ENCODE measurements at regions not wholly inside any gene's neighbourhood (a gene's known extent, or its start where the extent isn't known, plus 50 kb on each side); places are given as distances from the start of the nearest gene placed in this dataset.

- intact Hi-C loops (cut with micrococcal nuclease; ENCODE audit: unreplicated experiment) (no loop called here), in situ Hi-C loops (cut with HindIII; ENCODE audit: low pct_unique_long_range_greater_than_20kb, low sequenced_read_pairs) (no loop called here)
- Histone ChIP-seq H3K4me1 (ENCODE audit: control insufficient read depth, insufficient read depth, low read length) (no peaks in the 10 kb centered on the region), H3K9me3 (ENCODE audit: control insufficient read depth, insufficient read depth, low read depth, low read length) (no peaks in the 10 kb centered on the region), H3K27me3 (ENCODE audit: control insufficient read depth, insufficient read depth, low read length) (no peaks in the 10 kb centered on the region), H3K4me3 (ENCODE audit: low read depth in 2 of 2, low read length in 2 of 2) (no peak overlapping the region), H3K27ac (ENCODE audit: low read length) (no peak overlapping the region), H3K36me3 (ENCODE audit: control insufficient read depth, insufficient read depth, low read length) (no peaks in the 10 kb centered on the region)
- BruUV-seq (replicated peaks) = no TSS peak
- no peak for ATAC-seq
- TF ChIP-seq TCF7L2 (IDR thresholded peaks at IDR 0.05; ENCODE audit: low read depth, low read length) (no peak), REST (IDR thresholded peaks at IDR 0.05; ENCODE audit: insufficient read depth in 1 of 2, low read depth in 2 of 2, low read length in 1 of 2) (no peak), POLR2AphosphoS5 (IDR thresholded peaks at IDR 0.05; ENCODE audit: low read depth, low read length) (no peak), CTCF (IDR thresholded peaks at IDR 0.05) (no peak), SIN3A (IDR thresholded peaks at IDR 0.05; ENCODE audit: borderline replicate concordance, insufficient read depth, low read depth, low read length) (no peak)
- CTCF ChIA-PET = no interaction called here
- POLR2A ChIA-PET = no interaction called here
- DNase-seq (ENCODE audit: low read depth, low spot score) = no peak
Measured at GRCh38 chr5:18354828-18355227, 720.6 kb downstream of the TAF11L14 start.

- H3K27me3 ChIP-seq (ENCODE audit: control insufficient read depth, insufficient read depth, low read length) = no peaks in the 10 kb centered on the region
- in situ Hi-C loops (cut with HindIII; ENCODE audit: low pct_unique_long_range_greater_than_20kb, low sequenced_read_pairs) = no loop called here
- BruUV-seq (replicated peaks) = no TSS peak
- no peak overlapping the region for H3K4me3 ChIP-seq (ENCODE audit: low read depth in 2 of 2, low read length in 2 of 2)
- CTCF ChIA-PET = no interaction called here
- no peak overlapping the region for H3K27ac ChIP-seq (ENCODE audit: low read length)
- no peaks in the 10 kb centered on the region for H3K4me1 ChIP-seq (ENCODE audit: control insufficient read depth, insufficient read depth, low read length)
- no peaks in the 10 kb centered on the region for H3K9me3 ChIP-seq (ENCODE audit: control insufficient read depth, insufficient read depth, low read depth, low read length)
- H3K36me3 ChIP-seq (ENCODE audit: control insufficient read depth, insufficient read depth, low read length) = no peaks in the 10 kb centered on the region
- intact Hi-C loops (cut with micrococcal nuclease; ENCODE audit: unreplicated experiment) = no loop called here
- POLR2A ChIA-PET = no interaction called here
- DNase-seq (ENCODE audit: low read depth, low spot score) (no peak), ATAC-seq (no peak)
- TF ChIP-seq POLR2AphosphoS5 (IDR thresholded peaks at IDR 0.05; ENCODE audit: low read depth, low read length) (no peak), REST (IDR thresholded peaks at IDR 0.05; ENCODE audit: insufficient read depth in 1 of 2, low read depth in 2 of 2, low read length in 1 of 2) (no peak), SIN3A (IDR thresholded peaks at IDR 0.05; ENCODE audit: borderline replicate concordance, insufficient read depth, low read depth, low read length) (no peak)
Measured at GRCh38 chr5:18357486-18357885, 723.2 kb downstream of the TAF11L14 start.
